ENCODE measurements at regions not wholly inside any gene's neighbourhood (a gene's known extent, or its start where the extent isn't known, plus 50 kb on each side); places are given as distances from the start of the nearest gene placed in this dataset.

DNA sequence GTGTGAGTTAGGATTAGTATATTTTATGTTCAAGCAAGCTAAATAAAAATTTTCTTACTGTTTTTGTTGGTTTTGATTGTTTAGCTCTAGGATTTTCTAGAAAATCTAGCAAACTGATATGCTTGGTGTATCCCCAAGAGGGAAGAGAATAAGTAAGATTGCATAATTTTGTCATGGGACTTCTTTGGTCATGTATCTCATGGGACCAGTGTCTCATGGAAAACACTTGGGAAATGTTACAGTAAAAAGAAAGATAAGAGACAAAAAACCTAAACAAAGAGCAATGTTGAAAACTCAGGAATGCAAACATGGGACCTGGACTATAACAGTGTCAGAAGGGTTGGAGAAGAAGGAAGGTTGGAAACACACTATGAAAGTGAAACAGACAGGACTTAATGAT lies 119.4 kb downstream of the TLR4 start:
- H3K27ac ChIP-seq (ENCODE audit: low read depth in 2 of 2, low read length in 2 of 2) = no peak overlapping the region
- no peak for TF ChIP-seq CTCF (IDR thresholded peaks at IDR 0.05; ENCODE audit: borderline replicate concordance, extremely low read depth, insufficient read depth)
- no peaks in the 10 kb centered on the region for H3K27me3 ChIP-seq (ENCODE audit: control insufficient read depth, insufficient read depth, low read length)
- DNase-seq (no peak), FAIRE-seq (no peak)
- no peak overlapping the region for H3K9ac ChIP-seq (ENCODE audit: low read length in 3 of 3)
- no peak overlapping the region for H3K4me3 ChIP-seq (ENCODE audit: low read length in 3 of 3)
- H3K36me3 ChIP-seq (ENCODE audit: control insufficient read depth in 2 of 3, insufficient read depth in 3 of 3, low read length in 3 of 3) = no peaks in the 10 kb centered on the region
- peaks cover 0 to 3% (median 0%) of the 10 kb centered on the region in 3 donors for H3K4me1 ChIP-seq (ENCODE audit: control insufficient read depth in 2 of 3, insufficient read depth in 2 of 3, low read depth in 1 of 3, low read length in 3 of 3)
- H3K9me3 ChIP-seq (ENCODE audit: control insufficient read depth in 2 of 3, insufficient read depth in 1 of 3, low read length in 3 of 3) = no peaks in the 10 kb centered on the region
- intact Hi-C loops (cut with DNase I) = no loop called here

DNA sequence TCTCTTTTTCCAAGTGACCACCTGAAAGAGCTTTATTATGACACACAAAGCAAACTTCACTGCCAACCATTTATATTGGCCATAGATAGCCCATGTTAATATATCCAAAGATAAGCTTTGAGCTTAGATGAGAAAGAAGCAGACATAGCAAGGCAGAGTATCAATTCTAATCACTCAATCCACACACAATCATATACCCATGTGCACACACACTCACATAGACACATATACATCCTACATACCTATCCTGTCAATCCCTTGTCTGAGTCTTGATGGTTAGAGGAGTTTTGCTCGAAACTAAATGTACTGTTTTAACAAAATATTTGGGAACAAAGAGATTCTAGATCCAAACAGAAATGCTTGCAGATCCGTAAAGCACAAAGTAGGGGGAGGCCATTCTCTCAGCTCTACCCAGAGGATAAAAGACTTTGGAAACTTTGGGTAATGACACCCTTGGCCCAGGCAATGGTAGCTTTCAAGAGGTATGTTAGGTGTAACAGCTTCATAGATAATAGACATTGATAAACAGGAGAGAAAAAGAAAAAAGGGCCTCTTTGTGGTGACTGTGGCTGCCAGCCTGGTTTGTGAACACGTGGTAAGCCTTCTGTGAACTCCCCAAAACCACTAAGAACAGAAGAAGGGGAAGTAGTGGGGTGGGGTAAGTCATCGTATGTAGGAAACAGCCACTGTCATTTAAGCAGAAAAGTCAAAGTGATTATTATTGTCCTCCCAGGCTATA lies 121.6 kb downstream of the TLR4 start:
- Histone ChIP-seq H3K36me3 (ENCODE audit: control insufficient read depth in 2 of 3, insufficient read depth in 3 of 3, low read length in 3 of 3) (no peaks in the 10 kb centered on the region), H3K27me3 (ENCODE audit: control insufficient read depth, insufficient read depth, low read length) (no peaks in the 10 kb centered on the region), H3K27ac (ENCODE audit: low read depth in 2 of 2, low read length in 2 of 2) (no peak overlapping the region), H3K4me3 (ENCODE audit: low read length in 3 of 3) (no peak overlapping the region), H3K9ac (ENCODE audit: low read length in 3 of 3) (no peak overlapping the region), H3K9me3 (ENCODE audit: control insufficient read depth in 2 of 3, insufficient read depth in 1 of 3, low read length in 3 of 3) (no peaks in the 10 kb centered on the region), H3K4me1 (ENCODE audit: control insufficient read depth in 2 of 3, insufficient read depth in 2 of 3, low read depth in 1 of 3, low read length in 3 of 3) (peaks cover 0 to 3% (median 0%) of the 10 kb centered on the region in 3 donors)
- no peak for FAIRE-seq
- intact Hi-C loops (cut with DNase I) = no loop called here
- no peak for TF ChIP-seq CTCF (IDR thresholded peaks at IDR 0.05; ENCODE audit: borderline replicate concordance, extremely low read depth, insufficient read depth)
- no peak for DNase-seq

GRCh38 chr9:117826837-117827236 lies 122.6 kb downstream of the TLR4 start:
- H3K4me3 ChIP-seq (ENCODE audit: low read length in 3 of 3) = no peak overlapping the region
- no peaks in the 10 kb centered on the region for H3K9me3 ChIP-seq (ENCODE audit: control insufficient read depth in 2 of 3, insufficient read depth in 1 of 3, low read length in 3 of 3)
- H3K9ac ChIP-seq (ENCODE audit: low read length in 3 of 3) = no peak overlapping the region
- H3K27me3 ChIP-seq (ENCODE audit: control insufficient read depth, insufficient read depth, low read length) = no peaks in the 10 kb centered on the region
- FAIRE-seq (no peak), DNase-seq (no peak)
- H3K4me1 ChIP-seq (ENCODE audit: control insufficient read depth in 2 of 3, insufficient read depth in 2 of 3, low read depth in 1 of 3, low read length in 3 of 3) = peaks cover 0 to 3% (median 0%) of the 10 kb centered on the region in 3 donors
- H3K36me3 ChIP-seq (ENCODE audit: control insufficient read depth in 2 of 3, insufficient read depth in 3 of 3, low read length in 3 of 3) = no peaks in the 10 kb centered on the region
- intact Hi-C loops (cut with DNase I) = no loop called here
- TF ChIP-seq CTCF (IDR thresholded peaks at IDR 0.05; ENCODE audit: borderline replicate concordance, extremely low read depth, insufficient read depth) = no peak
- no peak overlapping the region for H3K27ac ChIP-seq (ENCODE audit: low read depth in 2 of 2, low read length in 2 of 2)

DNA sequence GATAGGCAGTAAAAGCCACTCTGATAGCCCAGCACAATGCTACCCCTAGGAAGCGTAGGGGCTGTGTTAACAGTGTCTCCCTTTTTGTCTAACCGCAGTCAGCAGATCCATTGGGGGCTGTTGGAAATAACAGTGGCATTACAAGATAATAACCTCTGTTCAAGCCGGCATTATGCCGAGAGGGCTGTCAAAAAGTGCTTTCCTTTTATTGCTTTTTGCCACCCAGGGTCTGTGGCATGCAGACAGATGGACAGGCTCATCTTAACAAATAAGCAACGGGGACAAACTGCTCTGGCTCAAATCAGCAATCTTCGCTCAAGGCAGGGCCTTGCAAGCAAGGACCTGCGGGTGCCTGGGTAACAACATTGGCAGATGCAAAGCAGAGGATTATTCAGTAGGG lies 123.3 kb downstream of the TLR4 start:
- no peak for TF ChIP-seq CTCF (IDR thresholded peaks at IDR 0.05; ENCODE audit: borderline replicate concordance, extremely low read depth, insufficient read depth)
- Histone ChIP-seq H3K36me3 (ENCODE audit: control insufficient read depth in 2 of 3, insufficient read depth in 3 of 3, low read length in 3 of 3) (no peaks in the 10 kb centered on the region), H3K9ac (ENCODE audit: low read length in 3 of 3) (no peak overlapping the region), H3K9me3 (ENCODE audit: control insufficient read depth in 2 of 3, insufficient read depth in 1 of 3, low read length in 3 of 3) (no peaks in the 10 kb centered on the region), H3K4me1 (ENCODE audit: control insufficient read depth in 2 of 3, insufficient read depth in 2 of 3, low read depth in 1 of 3, low read length in 3 of 3) (peaks cover 0 to 3% (median 0%) of the 10 kb centered on the region in 3 donors), H3K27me3 (ENCODE audit: control insufficient read depth, insufficient read depth, low read length) (no peaks in the 10 kb centered on the region), H3K4me3 (ENCODE audit: low read length in 3 of 3) (no peak overlapping the region), H3K27ac (ENCODE audit: low read depth in 2 of 2, low read length in 2 of 2) (no peak overlapping the region)
- no peak for DNase-seq
- intact Hi-C loops (cut with DNase I) = no loop called here
- no peak for FAIRE-seq
